Astrocyte (in vitro differentiated cells and primary cell): ENCODE measurements at regions not wholly inside any gene's neighbourhood (a gene's known extent, or its start where the extent isn't known, plus 50 kb on each side); places are given as distances from the start of the nearest gene placed in this dataset.

ENCODE experiments used
- DNase-seq: peaks from one replicate; pipeline ENCODE4 v3.0.0-alpha.2; 2010; ENCODE audit warnings: low read depth
- FAIRE-seq: peaks from 2 replicates; lab custom pipeline; 2011; peaks lifted over from hg19 to GRCh38; lab: Jason Lieb, UNC
- H2AFZ ChIP-seq: 2 replicates; pipeline ENCODE4 v1.6.0; 2012; ENCODE audit warnings: low read depth, low read length, inconsistent platforms
- H3K27ac ChIP-seq: 2 replicates; pipeline ENCODE4 v1.5.1; 2011; ENCODE audit warnings: low read depth, low read length, inconsistent platforms
- H3K27me3 ChIP-seq: 2 replicates; pipeline ENCODE4 v1.6.0; 2011; ENCODE audit warnings: low read length, inconsistent platforms; ENCODE audit not compliant: insufficient read depth
- H3K36me3 ChIP-seq: 2 replicates; pipeline ENCODE4 v1.5.1; 2011; ENCODE audit warnings: low read length, inconsistent platforms; ENCODE audit not compliant: insufficient read depth
- H3K4me1 ChIP-seq: 2 replicates; pipeline ENCODE4 v1.5.1; 2011; ENCODE audit warnings: low read length, inconsistent platforms; ENCODE audit not compliant: insufficient read depth
- H3K4me2 ChIP-seq: 2 replicates; pipeline ENCODE4 v1.6.0; 2012; ENCODE audit warnings: low read length, inconsistent platforms
- H3K4me3 ChIP-seq: 2 replicates; pipeline ENCODE4 v1.5.1; 2011; ENCODE audit warnings: low read depth, mild to moderate bottlenecking, low read length, inconsistent platforms; ENCODE audit not compliant: insufficient read depth
- H3K79me2 ChIP-seq: 2 replicates; pipeline ENCODE4 v1.6.0; 2012; ENCODE audit warnings: mild to moderate bottlenecking, low read length, inconsistent platforms; ENCODE audit not compliant: insufficient read depth
- H3K9ac ChIP-seq: 2 replicates; pipeline ENCODE4 v1.6.0; 2012; ENCODE audit warnings: mild to moderate bottlenecking, low read length, inconsistent platforms
- H3K9me3 ChIP-seq: 2 replicates; pipeline ENCODE4 v1.5.1; 2012; ENCODE audit warnings: low read depth, mild to moderate bottlenecking, low read length, inconsistent platforms; ENCODE audit not compliant: insufficient read depth
- H4K20me1 ChIP-seq: 2 replicates; pipeline ENCODE4 v1.6.0; 2012; ENCODE audit warnings: low read length, inconsistent platforms; ENCODE audit not compliant: insufficient read depth
- H3K27ac Mint-ChIP-seq: one replicate; pipeline ENCODE4 v1.8.0; 2021; ENCODE audit warnings: mild to moderate bottlenecking, mixed read lengths; ENCODE audit not compliant: unreplicated experiment
- H3K27me3 Mint-ChIP-seq: one replicate; pipeline ENCODE4 v1.8.0; 2021; ENCODE audit warnings: low read depth, mixed read lengths; ENCODE audit not compliant: unreplicated experiment
- H3K36me3 Mint-ChIP-seq: one replicate; pipeline ENCODE4 v1.8.0; 2021; ENCODE audit warnings: low read depth, mixed read lengths; ENCODE audit not compliant: unreplicated experiment
- H3K4me1 Mint-ChIP-seq: one replicate; pipeline ENCODE4 v1.8.0; 2021; ENCODE audit warnings: low read depth, mixed read lengths; ENCODE audit not compliant: unreplicated experiment
- H3K4me3 Mint-ChIP-seq: one replicate; pipeline ENCODE4 v1.8.0; 2021; ENCODE audit warnings: mild to moderate bottlenecking, moderate library complexity, mixed read lengths; ENCODE audit not compliant: unreplicated experiment
- H3K9me3 Mint-ChIP-seq: one replicate; pipeline ENCODE4 v1.8.0; 2021; ENCODE audit warnings: mild to moderate bottlenecking, mixed read lengths; ENCODE audit not compliant: unreplicated experiment
- CTCF ChIP-seq: IDR thresholded peaks from 2 replicates; pipeline ENCODE4 v1.5.1; 2011; ENCODE audit warnings: low read depth, mild to moderate bottlenecking, inconsistent platforms, low read length, moderate library complexity; ENCODE audit not compliant: insufficient read depth
- EZH2 ChIP-seq: IDR thresholded peaks from 2 replicates; pipeline ENCODE4 v1.6.1; 2012; ENCODE audit warnings: mild to moderate bottlenecking, low read length, inconsistent platforms; ENCODE audit not compliant: insufficient read depth

- FAIRE-seq (no peak), DNase-seq (no peak)
- no peaks in the 10 kb centered on the region for H3K27me3 Mint-ChIP-seq
- H3K27me3 ChIP-seq, result no peaks in the 10 kb centered on the region
- no peak overlapping the region for H3K27ac Mint-ChIP-seq
- H3K4me3 Mint-ChIP-seq, result no peak overlapping the region
- H3K4me1 Mint-ChIP-seq, result no peaks in the 10 kb centered on the region
- H3K36me3 Mint-ChIP-seq, result no peaks in the 10 kb centered on the region
- H4K20me1 ChIP-seq, result no peaks in the 10 kb centered on the region
- no peak overlapping the region for H3K27ac ChIP-seq
- no peak overlapping the region for H3K9ac ChIP-seq
- H3K79me2 ChIP-seq, result no peaks in the 10 kb centered on the region
- no peaks in the 10 kb centered on the region for H3K9me3 ChIP-seq
- H3K9me3 Mint-ChIP-seq, result peaks cover 2% of the 10 kb centered on the region
- TF ChIP-seq EZH2 (no peak), CTCF (no peak)
- no peaks in the 10 kb centered on the region for H3K4me1 ChIP-seq
- no peaks in the 10 kb centered on the region for H3K36me3 ChIP-seq
- no peak overlapping the region for H3K4me3 ChIP-seq
- H3K4me2 ChIP-seq, result no peak overlapping the region
- H2AFZ ChIP-seq, result no peak overlapping the region
Observed at GRCh38 chr10:56874950-56875349, 513.9 kb upstream of the ZWINT start.

- Histone ChIP-seq H4K20me1 (no peaks in the 10 kb centered on the region), H3K4me1 (no peaks in the 10 kb centered on the region), H2AFZ (no peak overlapping the region), H3K27me3 (no peaks in the 10 kb centered on the region), H3K9me3 (no peaks in the 10 kb centered on the region), H3K4me3 (no peak overlapping the region), H3K4me2 (no peak overlapping the region), H3K79me2 (no peaks in the 10 kb centered on the region), H3K27ac (no peak overlapping the region), H3K9ac (no peak overlapping the region), H3K36me3 (no peaks in the 10 kb centered on the region)
- H3K36me3 Mint-ChIP-seq, result no peaks in the 10 kb centered on the region
- DNase-seq (no peak), FAIRE-seq (no peak)
- TF ChIP-seq CTCF, result no peak
- TF ChIP-seq EZH2, result no peak
- H3K9me3 Mint-ChIP-seq, result peaks cover 2% of the 10 kb centered on the region
- H3K4me3 Mint-ChIP-seq, result no peak overlapping the region
- no peaks in the 10 kb centered on the region for H3K27me3 Mint-ChIP-seq
- no peaks in the 10 kb centered on the region for H3K4me1 Mint-ChIP-seq
- H3K27ac Mint-ChIP-seq, result no peak overlapping the region
Observed at GRCh38 chr10:56871160-56871668, 510.2 kb upstream of the ZWINT start.

- Histone ChIP-seq H3K9ac (no peak overlapping the region), H3K9me3 (no peaks in the 10 kb centered on the region), H3K27me3 (no peaks in the 10 kb centered on the region), H3K36me3 (no peaks in the 10 kb centered on the region), H3K4me2 (no peak overlapping the region), H4K20me1 (no peaks in the 10 kb centered on the region), H3K27ac (no peak overlapping the region), H3K4me3 (no peak overlapping the region), H3K79me2 (no peaks in the 10 kb centered on the region), H2AFZ (no peak overlapping the region), H3K4me1 (no peaks in the 10 kb centered on the region)
- no peaks in the 10 kb centered on the region for H3K27me3 Mint-ChIP-seq
- no peaks in the 10 kb centered on the region for H3K4me1 Mint-ChIP-seq
- DNase-seq, result no peak
- no peak overlapping the region for H3K4me3 Mint-ChIP-seq
- no peaks in the 10 kb centered on the region for H3K36me3 Mint-ChIP-seq
- no peak overlapping the region for H3K27ac Mint-ChIP-seq
- FAIRE-seq, result no peak
- TF ChIP-seq EZH2 (no peak), CTCF (no peak)
- H3K9me3 Mint-ChIP-seq, result peaks cover 2% of the 10 kb centered on the region
Observed at GRCh38 chr10:56867236-56867635, 506.2 kb upstream of the ZWINT start.
